HepG2 (cell line): ENCODE measurements at regions not wholly inside any gene's neighbourhood (a gene's known extent, or its start where the extent isn't known, plus 50 kb on each side); places are given as distances from the start of the nearest gene placed in this dataset.

Experiments used
- CTCF ChIP-seq: sonication (generic); formaldehyde crosslinking; IDR thresholded peaks from 2 replicates; pipeline ENCODE4 v1.5.0; 2020; ENCODE audit warnings: mild to moderate bottlenecking, missing genetic modification reagents, moderate library complexity
- GMEB1 ChIP-seq: sonication (generic); formaldehyde crosslinking; IDR thresholded peaks from 2 replicates; pipeline ENCODE4 v1.5.1; 2020; ENCODE audit warnings: missing genetic modification reagents, mild to moderate bottlenecking, borderline replicate concordance
- RAD21 ChIP-seq: fragments of 450-650 bp; formaldehyde crosslinking; IDR thresholded peaks from 2 replicates; pipeline ENCODE4 v1.5.0; 2020; ENCODE audit warnings: mild to moderate bottlenecking
- TARDBP ChIP-seq: sonication (generic); formaldehyde crosslinking; IDR thresholded peaks from 2 replicates; pipeline ENCODE4 v1.8.0; 2022; ENCODE audit warnings: mild to moderate bottlenecking, missing genetic modification reagents
- ZBTB37 ChIP-seq: sonication (generic); formaldehyde crosslinking; IDR thresholded peaks from 2 replicates; pipeline ENCODE4 v1.4.0; 2020; ENCODE audit warnings: mild to moderate bottlenecking, missing genetic modification reagents
- ZC3H13 ChIP-seq: sonication (generic); formaldehyde crosslinking; IDR thresholded peaks from 2 replicates; pipeline ENCODE4 v1.8.1; 2023; ENCODE audit warnings: mild to moderate bottlenecking, missing genetic modification reagents, moderate library complexity
- ZNF18 ChIP-seq: sonication (generic); formaldehyde crosslinking; IDR thresholded peaks from 2 replicates; pipeline ENCODE4 v1.8.0; 2022; ENCODE audit warnings: mild to moderate bottlenecking, missing genetic modification reagents; ENCODE audit not compliant: insufficient replicate concordance
- ZNF713 ChIP-seq: sonication (generic); formaldehyde crosslinking; IDR thresholded peaks from 2 replicates; pipeline ENCODE4 v1.4.0; 2020; ENCODE audit warnings: mild to moderate bottlenecking, missing genetic modification reagents
- ZNF740 ChIP-seq: sonication (generic); formaldehyde crosslinking; IDR thresholded peaks from 2 replicates; pipeline ENCODE4 v1.4.0; 2020; ENCODE audit warnings: missing genetic modification reagents

- no peak for TF ChIP-seq CTCF (CRISPR knock-in tag)
- no peak for TF ChIP-seq ZC3H13 (CRISPR knock-in tag)
- no peak for TF ChIP-seq ZNF18 (CRISPR knock-in tag)
- no peak for TF ChIP-seq RAD21 (CRISPR knock-in tag)
- TF ChIP-seq ZNF740 (CRISPR knock-in tag), result no peak
- no peak for TF ChIP-seq ZBTB37 (CRISPR knock-in tag)
- no peak for TF ChIP-seq ZNF713 (CRISPR knock-in tag)
- no peak for TF ChIP-seq TARDBP (CRISPR knock-in tag)
- TF ChIP-seq GMEB1 (CRISPR knock-in tag), result no peak
Observed at GRCh38 chr9:71487061-71487460, 281.3 kb downstream of the CEMIP2 start.
